B cell (primary cell): ENCODE measurements at regions not wholly inside any gene's neighbourhood (a gene's known extent, or its start where the extent isn't known, plus 50 kb on each side); places are given as distances from the start of the nearest gene placed in this dataset.

Experiments used
- ATAC-seq: fragments of 200-7000 bp; cut with Tn5 transposase; one replicate; pipeline ENCODE4 v1.10.0; 2021; ENCODE audit warnings: low read depth, mild to moderate bottlenecking, moderate number of reproducible peaks, moderate library complexity
- CTCF ChIA-PET: fragments of 350-600 bp; sonication (Branson Sonifier 250); formaldehyde crosslinking; loops from one replicate; lab custom pipeline; 2021; ENCODE audit warnings: antibody characterized with exemption, inconsistent platforms; lab: Charles Lee
- POLR2A ChIA-PET: fragments of 350-600 bp; sonication (Branson Sonifier 250); formaldehyde crosslinking; loops from one replicate; lab custom pipeline; 2021; ENCODE audit warnings: antibody characterized with exemption; lab: Charles Lee
- DNase-seq: peaks from one replicate; pipeline ENCODE4 v3.0.0; 2013
- H2AFZ ChIP-seq: 2 replicates; pipeline ENCODE4 v1.6.1; 2012; ENCODE audit warnings: mild to moderate bottlenecking, low read depth, low read length; ENCODE audit not compliant: insufficient read depth, poor library complexity, severe bottlenecking
- H3K27ac ChIP-seq, 2 donors: 1 replicate in 1 of 2; 2 replicates in 1 of 2; pipeline ENCODE4 v1.5.1; 2012 to 2013; ENCODE audit warnings: low read length in 2 of 2, mild to moderate bottlenecking in 2 of 2, moderate library complexity in 1 of 2
- H3K27me3 ChIP-seq, 4 experiments: fragments of 200-600 bp in 1 of 4; sonication (generic) in 1 of 4; replicated peaks in 1 of 4; 1 replicate in 2 of 4; 2 replicates in 2 of 4; pipeline versions ENCODE4 v1.6.1 to v1.7.0; 2013 to 2016; ENCODE audit warnings: low read length in 3 of 4, mild to moderate bottlenecking in 2 of 4, mixed read lengths in 1 of 4, moderate library complexity in 1 of 4; ENCODE audit not compliant: insufficient read depth in 4 of 4, control insufficient read depth in 3 of 4; ENCODE audit errors: control extremely low read depth in 1 of 4
- H3K36me3 ChIP-seq, 2 experiments: replicated peaks in 1 of 2; 1 replicate in 1 of 2; 2 replicates in 1 of 2; pipeline versions ENCODE4 v1.6.1 to v1.7.1; 2013; ENCODE audit warnings: low read length in 1 of 2; ENCODE audit not compliant: insufficient read depth in 2 of 2, control insufficient read depth in 1 of 2; ENCODE audit errors: control extremely low read depth in 1 of 2, extremely low read depth in 1 of 2
- H3K4me1 ChIP-seq, 2 donors: fragments of 200-600 bp in 1 of 2; sonication (generic) in 1 of 2; 1 replicate in 1 of 2; 2 replicates in 1 of 2; pipeline versions ENCODE4 v1.5.1 to v1.6.1; 2013 to 2017; ENCODE audit warnings: low read length in 2 of 2; ENCODE audit not compliant: control insufficient read depth in 2 of 2, insufficient read depth in 2 of 2
- H3K4me2 ChIP-seq: replicated peaks from 2 replicates; pipeline ENCODE3; 2012; ENCODE audit warnings: mild to moderate bottlenecking, low read depth, low read length; ENCODE audit not compliant: poor library complexity, severe bottlenecking
- H3K4me3 ChIP-seq, 5 experiments: fragments of 200-600 bp in 1 of 5; sonication (generic) in 1 of 5; 1 replicate in 3 of 5; 2 replicates in 2 of 5; pipeline versions ENCODE4 v1.5.1 to v1.7.0; 2011 to 2016; ENCODE audit warnings: low read length in 4 of 5, mild to moderate bottlenecking in 4 of 5, low read depth in 2 of 5, control low read depth in 1 of 5, moderate library complexity in 1 of 5; ENCODE audit not compliant: insufficient read depth in 1 of 5; ENCODE audit errors: control extremely low read depth in 1 of 5, extremely low read depth in 1 of 5
- H3K79me2 ChIP-seq: fragments of 200-600 bp; sonication (generic); one replicate; pipeline ENCODE4 v1.6.0; 2016; ENCODE audit warnings: low read length; ENCODE audit not compliant: control insufficient read depth, insufficient read depth
- H3K9ac ChIP-seq: fragments of 200-600 bp; sonication (generic); 2 replicates; pipeline ENCODE4 v1.6.1; 2017; ENCODE audit warnings: mild to moderate bottlenecking, low read length, moderate library complexity
- H3K9me3 ChIP-seq, 3 donors: one replicate each; pipeline versions ENCODE4 v1.6.1 to v1.7.1; 2013; ENCODE audit warnings: low read length in 2 of 3; ENCODE audit not compliant: control insufficient read depth in 2 of 3, insufficient read depth in 1 of 3; ENCODE audit errors: control extremely low read depth in 1 of 3
- H4K20me1 ChIP-seq: 2 replicates; pipeline ENCODE4 v1.6.0; 2012; ENCODE audit warnings: mild to moderate bottlenecking, low read length; ENCODE audit not compliant: insufficient read depth, control insufficient read depth, poor library complexity, severe bottlenecking
- H3K27ac Mint-ChIP-seq: one replicate; pipeline ENCODE4 v1.8.0; 2021; ENCODE audit warnings: mixed read lengths
- H3K27me3 Mint-ChIP-seq: one replicate; pipeline ENCODE4 v1.8.0; 2021; ENCODE audit warnings: mixed read lengths
- H3K4me1 Mint-ChIP-seq: one replicate; pipeline ENCODE4 v1.8.0; 2021; ENCODE audit warnings: mixed read lengths
- H3K4me3 Mint-ChIP-seq: one replicate; pipeline ENCODE4 v1.8.0; 2021; ENCODE audit warnings: mixed read lengths
- H3K9me3 Mint-ChIP-seq: one replicate; pipeline ENCODE4 v1.8.0; 2022; ENCODE audit warnings: mixed read lengths; ENCODE audit not compliant: insufficient read depth
- CTCF ChIP-seq: fragments of 200-600 bp; IDR thresholded peaks from one replicate; pipeline ENCODE4 v1.8.0; 2022; ENCODE audit warnings: antibody characterized with exemption, mild to moderate bottlenecking
- EZH2 ChIP-seq: IDR thresholded peaks from 2 replicates; pipeline ENCODE4 v1.6.1; 2012; ENCODE audit warnings: borderline replicate concordance, low read depth, mild to moderate bottlenecking, moderate library complexity, low read length; ENCODE audit not compliant: insufficient read depth, poor library complexity, severe bottlenecking
- WGBS: methylation state at CpG from one replicate; pipeline ENCODE4 v1.1.5; 2013; ENCODE audit warnings: missing lambda C conversion rate; ENCODE audit not compliant: insufficient coverage; 5-methylcytosine and 5-hydroxymethylcytosine counted together
- intact Hi-C: fragments of 100-400 bp; cut with micrococcal nuclease; formaldehyde crosslinking; loops from one replicate; pipeline ENCODE4 v1.10.0; 2022

- ChIA-PET POLR2A (no interaction called here), CTCF (no interaction called here)
- H3K27ac ChIP-seq: no peak overlapping the region
- ATAC-seq (no peak), DNase-seq (no peak)
- Mint-ChIP-seq H3K9me3 (no peaks in the 10 kb centered on the region), H3K27me3 (no peaks in the 10 kb centered on the region), H3K27ac (no peak overlapping the region), H3K4me1 (peaks cover 30% of the 10 kb centered on the region), H3K4me3 (no peak overlapping the region)
- no peaks in the 10 kb centered on the region for H3K27me3 ChIP-seq
- no peak overlapping the region for H3K4me3 ChIP-seq
- H3K9me3 ChIP-seq: no peaks in the 10 kb centered on the region
- intact Hi-C loops: loop anchor here (10.0 kb wide), 1 partner anchor 96 kb away; the partner anchor contains the start of gene AP2S1
- peaks cover 18% of the 10 kb centered on the region for H4K20me1 ChIP-seq
- no peak for TF ChIP-seq EZH2
- TF ChIP-seq CTCF: no peak
- H2AFZ ChIP-seq: no peak overlapping the region
- WGBS: 79% methylated on average over 4 of the region's 7 CpGs
- no peak overlapping the region for H3K4me2 ChIP-seq
- peaks cover 12 to 14% of the 10 kb centered on the region in 2 donors for H3K4me1 ChIP-seq
- H3K9ac ChIP-seq: no peak overlapping the region
- H3K36me3 ChIP-seq: peaks cover 2 to 3% of the 10 kb centered on the region in 2 experiments
- peaks cover 35% of the 10 kb centered on the region for H3K79me2 ChIP-seq
Measured at GRCh38 chr19:46950526-46951170, 69.0 kb upstream of the NPAS1 start.

- no peak overlapping the region for H2AFZ ChIP-seq
- no peaks in the 10 kb centered on the region for H3K27me3 Mint-ChIP-seq
- H3K4me3 ChIP-seq: no peak overlapping the region
- no peak overlapping the region for H3K4me2 ChIP-seq
- TF ChIP-seq EZH2: no peak
- TF ChIP-seq CTCF: no peak
- H4K20me1 ChIP-seq: peaks cover 18% of the 10 kb centered on the region
- H3K9me3 Mint-ChIP-seq: no peaks in the 10 kb centered on the region
- no peak for DNase-seq
- no peak overlapping the region for H3K4me3 Mint-ChIP-seq
- H3K79me2 ChIP-seq: peaks cover 33% of the 10 kb centered on the region
- POLR2A ChIA-PET: no interaction called here
- peaks cover 12 to 14% of the 10 kb centered on the region in 2 donors for H3K4me1 ChIP-seq
- no peak overlapping the region for H3K27ac ChIP-seq
- CTCF ChIA-PET: no interaction called here
- H3K9me3 ChIP-seq: no peaks in the 10 kb centered on the region
- WGBS: 82% methylated on average over 4 of the region's 8 CpGs
- peaks cover 33% of the 10 kb centered on the region for H3K4me1 Mint-ChIP-seq
- no peak overlapping the region for H3K9ac ChIP-seq
- no peak for ATAC-seq
- no peak overlapping the region for H3K27ac Mint-ChIP-seq
- H3K36me3 ChIP-seq: peaks cover 2 to 3% of the 10 kb centered on the region in 2 experiments
- H3K27me3 ChIP-seq: no peaks in the 10 kb centered on the region
- intact Hi-C loops: loop anchor here (10.0 kb wide), 1 partner anchor 97 kb away; the partner anchor contains the start of gene AP2S1
Measured at GRCh38 chr19:46951171-46951986, 68.3 kb upstream of the NPAS1 start.
